IMR-90 (cell line): ENCODE measurements at regions not wholly inside any gene's neighbourhood (a gene's known extent, or its start where the extent isn't known, plus 50 kb on each side); places are given as distances from the start of the nearest gene placed in this dataset.

Experiments used
- ATAC-seq: fragments of 200-7000 bp; cut with Tn5 transposase; 2 replicates; pipeline ENCODE4 v1.9.1; 2020; ENCODE audit warnings: low read depth, mild to moderate bottlenecking, moderate library complexity
- BruUV-seq: library from RNA; stranded (reverse); fragments of 400-500 nt; replicated peaks from 2 replicates; lab custom pipeline; 2021; lab: Mats Ljungman, UMichigan
- CTCF ChIA-PET: fragments of 300-600 bp; formaldehyde crosslinking; extraction: SDS; loops from one replicate; lab custom pipeline; 2021; ENCODE audit warnings: antibody characterized with exemption; lab: Yijun Ruan, JAX
- POLR2A ChIA-PET: fragments of 300-600 bp; sonication (Branson Sonifier 250); formaldehyde crosslinking; loops from one replicate; lab custom pipeline; 2022; ENCODE audit warnings: antibody characterized with exemption; ENCODE audit not compliant: unreplicated experiment; lab: Charles Lee
- DNase-seq: peaks from one replicate; pipeline ENCODE4 v3.0.0; 2013
- H2AFZ ChIP-seq: replicated peaks from 2 replicates; pipeline ENCODE3; 2013; ENCODE audit warnings: low read length, mild to moderate bottlenecking; ENCODE audit not compliant: poor library complexity
- H2AK5ac ChIP-seq: 2 replicates; pipeline ENCODE4 v1.6.1; 2013; ENCODE audit warnings: low read depth, low read length, inconsistent platforms
- H2AK9ac ChIP-seq: replicated peaks from 2 replicates; pipeline ENCODE3; 2013; ENCODE audit warnings: mild to moderate bottlenecking, low read depth, low read length, moderate library complexity; ENCODE audit not compliant: poor library complexity
- H2BK120ac ChIP-seq: 2 replicates; pipeline ENCODE4 v1.6.1; 2013; ENCODE audit warnings: low read depth, low read length, inconsistent platforms
- H2BK15ac ChIP-seq: 3 replicates; pipeline ENCODE4 v1.6.1; 2013; ENCODE audit warnings: low read depth, low read length, inconsistent platforms
- H2BK20ac ChIP-seq: 2 replicates; pipeline ENCODE4 v1.6.1; 2013; ENCODE audit warnings: low read depth, mild to moderate bottlenecking, inconsistent platforms, low read length, moderate library complexity
- H2BK5ac ChIP-seq: 2 replicates; pipeline ENCODE4 v1.6.1; 2013; ENCODE audit warnings: mild to moderate bottlenecking, low read depth, low read length, inconsistent platforms; ENCODE audit not compliant: poor library complexity, severe bottlenecking
- H3K14ac ChIP-seq: replicated peaks from 2 replicates; pipeline ENCODE4 v1.6.1; 2013; ENCODE audit warnings: low read depth, low read length, inconsistent platforms
- H3K18ac ChIP-seq: 2 replicates; pipeline ENCODE4 v1.6.1; 2013; ENCODE audit warnings: low read depth, low read length, control low read depth
- H3K23ac ChIP-seq: 2 replicates; pipeline ENCODE4 v1.6.1; 2013; ENCODE audit warnings: low read depth, low read length, inconsistent platforms
- H3K27ac ChIP-seq: 2 replicates; pipeline ENCODE4 v1.5.1; 2013; ENCODE audit warnings: mild to moderate bottlenecking, control low read depth, low read length; ENCODE audit not compliant: insufficient read depth
- H3K27me3 ChIP-seq: 2 replicates; pipeline ENCODE4 v1.6.1; 2013; ENCODE audit warnings: low read length; ENCODE audit not compliant: control insufficient read depth, insufficient read depth
- H3K36me3 ChIP-seq: 2 replicates; pipeline ENCODE4 v1.6.1; 2013; ENCODE audit warnings: low read length, mixed read lengths; ENCODE audit not compliant: control insufficient read depth, insufficient read depth
- H3K4ac ChIP-seq: 2 replicates; pipeline ENCODE4 v1.6.1; 2013; ENCODE audit warnings: low read depth, low read length, inconsistent platforms
- H3K4me1 ChIP-seq: 2 replicates; pipeline ENCODE4 v1.6.1; 2013; ENCODE audit warnings: low read length, mixed read lengths; ENCODE audit not compliant: control insufficient read depth, insufficient read depth
- H3K4me2 ChIP-seq: 2 replicates; pipeline ENCODE4 v1.6.1; 2013; ENCODE audit warnings: low read depth, mild to moderate bottlenecking, control low read depth, low read length, moderate library complexity
- H3K4me3 ChIP-seq: 2 replicates; pipeline ENCODE4 v1.5.1; 2013; ENCODE audit warnings: low read depth, mild to moderate bottlenecking, control low read depth, low read length, moderate library complexity; ENCODE audit not compliant: insufficient read depth
- H3K56ac ChIP-seq: 2 replicates; pipeline ENCODE4 v1.6.1; 2013; ENCODE audit warnings: low read length, inconsistent platforms; ENCODE audit not compliant: insufficient read depth; ENCODE audit errors: extremely low read depth
- H3K79me1 ChIP-seq, 2 experiments: 2 replicates each; pipeline ENCODE4 v1.6.1; 2013; ENCODE audit warnings: low read length in 2 of 2, inconsistent platforms in 1 of 2, low read depth in 1 of 2
- H3K9ac ChIP-seq: 2 replicates; pipeline ENCODE4 v1.6.1; 2013; ENCODE audit warnings: low read depth, low read length, control low read depth
- H3K9me1 ChIP-seq: 2 replicates; pipeline ENCODE4 v1.6.1; 2013; ENCODE audit warnings: low read length, inconsistent platforms; ENCODE audit not compliant: insufficient read depth
- H3K9me3 ChIP-seq: 2 replicates; pipeline ENCODE4 v1.6.1; 2013; ENCODE audit warnings: low read length; ENCODE audit not compliant: control insufficient read depth, insufficient read depth
- H4K20me1 ChIP-seq: 2 replicates; pipeline ENCODE4 v1.6.1; 2013; ENCODE audit warnings: low read length, inconsistent platforms; ENCODE audit not compliant: insufficient read depth
- H4K5ac ChIP-seq: 2 replicates; pipeline ENCODE4 v1.6.1; 2013; ENCODE audit warnings: mild to moderate bottlenecking, low read depth, low read length, control low read depth
- H4K8ac ChIP-seq, 2 experiments: 2 replicates each; pipeline ENCODE4 v1.6.1; 2013; ENCODE audit warnings: low read depth in 2 of 2, low read length in 2 of 2, control low read depth in 1 of 2, inconsistent platforms in 1 of 2
- H4K91ac ChIP-seq: 2 replicates; pipeline ENCODE4 v1.6.1; 2013; ENCODE audit warnings: low read depth, low read length, inconsistent platforms; ENCODE audit not compliant: insufficient read depth
- BHLHE40 ChIP-seq: fragments of 150-350 bp; IDR thresholded peaks from 2 replicates; pipeline ENCODE4 v1.6.1; 2016; ENCODE audit warnings: mild to moderate bottlenecking, low read depth, low read length
- WGBS, 2 experiments: methylation state at CpG; one replicate each; pipeline versions ENCODE4 v1.1.5 to v1.1.7; 2013; ENCODE audit warnings: missing lambda C conversion rate in 2 of 2; ENCODE audit not compliant: insufficient read length in 1 of 2; ENCODE audit errors: extremely low coverage in 2 of 2; 5-methylcytosine and 5-hydroxymethylcytosine counted together
- dilution Hi-C: fragments of 300-500 bp; cut with HindIII; formaldehyde crosslinking; loops from one replicate; pipeline ENCODE4 v1.14.3; 2018; ENCODE audit warnings: low sequenced_read_pairs; ENCODE audit not compliant: unreplicated experiment
- in situ Hi-C: fragments of 300-500 bp; cut with MboI; formaldehyde crosslinking; loops from 3 replicates; pipeline ENCODE4 v1.14.3; 2019; ENCODE audit warnings: low sequenced_read_pairs, inconsistent platforms, mixed read lengths
- intact Hi-C: fragments of 100-400 bp; cut with micrococcal nuclease; formaldehyde crosslinking; loops from 2 replicates; pipeline ENCODE4 v1.10.0; 2022

DNA sequence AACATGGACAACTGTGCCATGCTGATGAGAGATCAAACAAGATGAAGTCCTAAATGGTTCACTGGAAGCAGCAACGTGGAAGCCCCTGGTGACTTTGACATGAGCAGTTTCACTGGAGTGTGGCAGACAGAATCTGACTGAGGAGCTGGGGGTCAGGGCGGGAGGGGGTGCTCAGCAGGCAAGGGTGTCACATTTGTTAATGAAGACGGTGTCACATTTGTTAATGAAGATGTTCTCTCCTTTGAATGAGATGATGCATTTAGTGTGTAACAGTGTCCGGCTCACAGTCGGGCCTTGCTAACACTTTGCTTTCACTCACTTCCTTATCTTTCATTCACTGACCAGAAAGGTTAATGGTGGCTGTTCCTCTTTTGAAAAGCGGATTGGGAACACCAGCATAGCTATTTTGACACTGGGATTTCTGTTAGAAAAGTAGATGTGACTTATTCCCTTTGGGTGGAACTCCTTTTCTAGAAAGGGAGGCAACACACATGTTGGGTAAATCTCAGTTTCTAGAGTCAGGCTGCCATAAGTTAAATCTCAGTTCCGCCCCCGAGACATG is 693.7 kb downstream of the UQCRFS1 start:
- no peak overlapping the region for H3K9ac ChIP-seq
- POLR2A ChIA-PET: no interaction called here
- H3K4me3 ChIP-seq: no peak overlapping the region
- no TSS peak for BruUV-seq
- H3K4me1 ChIP-seq: no peaks in the 10 kb centered on the region
- no peak overlapping the region for H4K5ac ChIP-seq
- no peak overlapping the region for H2BK5ac ChIP-seq
- H2BK20ac ChIP-seq: no peak overlapping the region
- no peak for TF ChIP-seq BHLHE40
- no peaks in the 10 kb centered on the region for H3K27me3 ChIP-seq
- H4K91ac ChIP-seq: no peak overlapping the region
- no peak overlapping the region for H4K8ac ChIP-seq
- no peak for DNase-seq
- H2AK9ac ChIP-seq: no peak overlapping the region
- dilution Hi-C loops: no loop called here
- no peak overlapping the region for H2AFZ ChIP-seq
- no peaks in the 10 kb centered on the region for H3K79me1 ChIP-seq
- H2AK5ac ChIP-seq: no peak overlapping the region
- H3K18ac ChIP-seq: no peak overlapping the region
- H3K36me3 ChIP-seq: no peaks in the 10 kb centered on the region
- intact Hi-C loops: no loop called here
- no peak overlapping the region for H3K14ac ChIP-seq
- CTCF ChIA-PET: no interaction called here
- 0% methylated on average over 1 of the region's 8 CpGs; no CpG with 5 or more reads in 1 of the 2 experiments for WGBS, 2 experiments
- no peak overlapping the region for H3K4me2 ChIP-seq
- no peaks in the 10 kb centered on the region for H4K20me1 ChIP-seq
- no peak for ATAC-seq
- no peak overlapping the region for H3K23ac ChIP-seq
- H2BK120ac ChIP-seq: no peak overlapping the region
- in situ Hi-C loops: no loop called here
- no peaks in the 10 kb centered on the region for H3K9me1 ChIP-seq
- H3K9me3 ChIP-seq: peaks cover 13% of the 10 kb centered on the region
- H3K27ac ChIP-seq: no peak overlapping the region
- H3K56ac ChIP-seq: no peak overlapping the region
- no peak overlapping the region for H3K4ac ChIP-seq
- H2BK15ac ChIP-seq: no peak overlapping the region
